Nucleus accumbens (tissue), 56 donors: ENCODE measurements at regions not wholly inside any gene's neighbourhood (a gene's known extent, or its start where the extent isn't known, plus 50 kb on each side); places are given as distances from the start of the nearest gene placed in this dataset.

Experiments used
- DNase-seq, 56 donors: peaks; one replicate each; lab custom pipeline; 2025; lab: John Stamatoyannopoulos, UW

- DNase-seq: no peak
Measured at GRCh38 chr16:77647726-77648125, 74.6 kb upstream of the NUDT7 start.

- no peak for DNase-seq
Measured at GRCh38 chr16:77650761-77651160, 71.6 kb upstream of the NUDT7 start.

- no peak for DNase-seq
Measured at GRCh38 chr16:77652399-77652798, 69.9 kb upstream of the NUDT7 start.

GRCh38 chr16:77657016-77657415, 65.3 kb upstream of the NUDT7 start:
- no peak for DNase-seq

GRCh38 chr16:77660311-77660710, 62.0 kb upstream of the NUDT7 start:
- no peak for DNase-seq

- no peak for DNase-seq
Measured at GRCh38 chr16:77662246-77662645, 60.1 kb upstream of the NUDT7 start.

- DNase-seq: no peak
Measured at GRCh38 chr16:77663711-77664110, 58.6 kb upstream of the NUDT7 start.

GRCh38 chr16:77666771-77667170, 55.5 kb upstream of the NUDT7 start:
- DNase-seq: no peak

GRCh38 chr16:77668201-77668600, 54.1 kb upstream of the NUDT7 start:
- no peak for DNase-seq

- no peak for DNase-seq
Measured at GRCh38 chr16:77669057-77669456, 53.3 kb upstream of the NUDT7 start.
